ENCODE measurements at regions not wholly inside any gene's neighbourhood (a gene's known extent, or its start where the extent isn't known, plus 50 kb on each side); places are given as distances from the start of the nearest gene placed in this dataset.

GRCh38 chr5:101675510-101676219, 620.4 kb downstream of the SLCO4C1 start (continued):
- no peak for TF ChIP-seq CBX8 (IDR thresholded peaks at IDR 0.05; ENCODE audit: borderline replicate concordance, low read depth, low read length)
- TF ChIP-seq TAF1 (IDR thresholded peaks at IDR 0.05; ENCODE audit: low read depth, low read length): no peak
- no peak for TF ChIP-seq PHF8 (conservative IDR thresholded peaks at IDR 0.05; ENCODE audit: low read depth, low read length)

All from H1 (cell line).